GM12878 (cell line): ENCODE measurements at regions not wholly inside any gene's neighbourhood (a gene's known extent, or its start where the extent isn't known, plus 50 kb on each side); places are given as distances from the start of the nearest gene placed in this dataset.
"Not testable (repeated sequence)": the region's sequence is repeated elsewhere in the genome, so short reads cannot be mapped to it uniquely, and the experiment has no call there.

ENCODE experiments used
- CREB1 ChIP-seq: IDR thresholded peaks from 2 replicates; pipeline ENCODE4 v1.6.1; 2012; ENCODE audit warnings: low read depth, mild to moderate bottlenecking, inconsistent platforms
- FOXK2 ChIP-seq: fragments of 450-650 bp; IDR thresholded peaks from 2 replicates; pipeline ENCODE4 v1.6.1; 2017; ENCODE audit warnings: mild to moderate bottlenecking, moderate library complexity
- HCFC1 ChIP-seq: fragments of 150-350 bp; IDR thresholded peaks from 2 replicates; pipeline ENCODE4 v1.6.1; 2014; ENCODE audit warnings: low read length
- MYB ChIP-seq: fragments of 150-350 bp; IDR thresholded peaks from 2 replicates; pipeline ENCODE4 v1.6.1; 2014; ENCODE audit warnings: mild to moderate bottlenecking, low read depth, low read length, borderline replicate concordance
- NRF1 ChIP-seq: conservative IDR thresholded peaks from 2 replicates; pipeline ENCODE4 v1.6.1; 2011; ENCODE audit warnings: mild to moderate bottlenecking, low read depth, low read length, improper control_type of control experiment
- PAX5 ChIP-seq: IDR thresholded peaks from 2 replicates; pipeline ENCODE4 v1.6.1; 2011; ENCODE audit warnings: low read depth, low read length, borderline replicate concordance
- POLR2A ChIP-seq: IDR thresholded peaks from 2 replicates; pipeline ENCODE4 v1.6.1; 2011; ENCODE audit warnings: low read depth, mild to moderate bottlenecking, low read length
- POLR2AphosphoS5 ChIP-seq: IDR thresholded peaks from 2 replicates; pipeline ENCODE4 v1.6.1; 2011; ENCODE audit warnings: mild to moderate bottlenecking, low read length, inconsistent platforms
- SUZ12 ChIP-seq: fragments of 200-600 bp; sonication (generic); IDR thresholded peaks from one replicate; pipeline ENCODE4 v1.6.1; 2018; ENCODE audit warnings: antibody characterized with exemption, mild to moderate bottlenecking; ENCODE audit not compliant: unreplicated experiment
- YY1 ChIP-seq: IDR thresholded peaks from 2 replicates; pipeline ENCODE4 v1.6.1; 2011; ENCODE audit warnings: low read depth, mild to moderate bottlenecking, low read length
- ZNF274 ChIP-seq: IDR thresholded peaks from one replicate; pipeline ENCODE4 v1.8.0; 2011; ENCODE audit not compliant: insufficient read length, insufficient read depth
- TF ChIP-seq, protein P1 (sequence below), 3 experiments: IDR thresholded peaks in 2 of 3; conservative IDR thresholded peaks in 1 of 3; 2 replicates each; pipeline ENCODE4 v1.5.1; 2011; ENCODE audit warnings: low read depth in 3 of 3, low read length in 3 of 3, mild to moderate bottlenecking in 3 of 3, control low read depth in 2 of 3, moderate library complexity in 2 of 3, inconsistent platforms in 1 of 3, mixed read lengths in 1 of 3; ENCODE audit not compliant: control insufficient read depth in 2 of 3, insufficient read depth in 1 of 3; ENCODE audit errors: extremely low read depth in 1 of 3

GRCh38 chr3:106998841-106999682 lies 378.2 kb upstream of the CCDC54 start:
- peak; percentile 41; the same call in 1 of the 2 replicates for TF ChIP-seq PAX5
- TF ChIP-seq POLR2A, CREB1, HCFC1, MYB, ZNF274, YY1, SUZ12, FOXK2, POLR2AphosphoS5, NRF1: not testable (repeated sequence)
- TF ChIP-seq, protein P1, sequence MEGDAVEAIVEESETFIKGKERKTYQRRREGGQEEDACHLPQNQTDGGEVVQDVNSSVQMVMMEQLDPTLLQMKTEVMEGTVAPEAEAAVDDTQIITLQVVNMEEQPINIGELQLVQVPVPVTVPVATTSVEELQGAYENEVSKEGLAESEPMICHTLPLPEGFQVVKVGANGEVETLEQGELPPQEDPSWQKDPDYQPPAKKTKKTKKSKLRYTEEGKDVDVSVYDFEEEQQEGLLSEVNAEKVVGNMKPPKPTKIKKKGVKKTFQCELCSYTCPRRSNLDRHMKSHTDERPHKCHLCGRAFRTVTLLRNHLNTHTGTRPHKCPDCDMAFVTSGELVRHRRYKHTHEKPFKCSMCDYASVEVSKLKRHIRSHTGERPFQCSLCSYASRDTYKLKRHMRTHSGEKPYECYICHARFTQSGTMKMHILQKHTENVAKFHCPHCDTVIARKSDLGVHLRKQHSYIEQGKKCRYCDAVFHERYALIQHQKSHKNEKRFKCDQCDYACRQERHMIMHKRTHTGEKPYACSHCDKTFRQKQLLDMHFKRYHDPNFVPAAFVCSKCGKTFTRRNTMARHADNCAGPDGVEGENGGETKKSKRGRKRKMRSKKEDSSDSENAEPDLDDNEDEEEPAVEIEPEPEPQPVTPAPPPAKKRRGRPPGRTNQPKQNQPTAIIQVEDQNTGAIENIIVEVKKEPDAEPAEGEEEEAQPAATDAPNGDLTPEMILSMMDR (IDR thresholded peaks at IDR 0.05 in 2 of 3, conservative IDR thresholded peaks at IDR 0.05 in 1 of 3; ENCODE audit: control insufficient read depth in 2 of 3, extremely low read depth in 1 of 3, insufficient read depth in 1 of 3, low read depth in 3 of 3, low read length in 3 of 3): not testable (repeated sequence)
